BE2C (cell line): ENCODE measurements at regions not wholly inside any gene's neighbourhood (a gene's known extent, or its start where the extent isn't known, plus 50 kb on each side); places are given as distances from the start of the nearest gene placed in this dataset.

Experiments used
- DNase-seq: peaks from one replicate; pipeline ENCODE4 v3.0.0-alpha.2; 2020
- H3K27me3 ChIP-seq: fragments of 250-450 bp; sonication (Bioruptor Pico); 2 replicates; pipeline ENCODE4 v1.5.1; 2020; ENCODE audit warnings: mild to moderate bottlenecking
- H3K36me3 ChIP-seq: fragments of 250-450 bp; sonication (Bioruptor Pico); 2 replicates; pipeline ENCODE4 v1.5.1; 2020; ENCODE audit warnings: mild to moderate bottlenecking
- H3K4me1 ChIP-seq: fragments of 250-450 bp; sonication (Bioruptor Pico); 2 replicates; pipeline ENCODE4 v1.5.1; 2020
- H3K4me3 ChIP-seq: 2 replicates; pipeline ENCODE4 v1.5.1; 2011; ENCODE audit warnings: low read depth, low read length
- H3K9me3 ChIP-seq: fragments of 250-450 bp; sonication (Bioruptor Pico); 2 replicates; pipeline ENCODE4 v1.5.1; 2020
- CTCF ChIP-seq: IDR thresholded peaks from 2 replicates; pipeline ENCODE4 v1.5.1; 2012; ENCODE audit warnings: mild to moderate bottlenecking, low read depth, low read length

- Histone ChIP-seq H3K4me3 (no peak overlapping the region), H3K36me3 (no peaks in the 10 kb centered on the region), H3K27me3 (no peaks in the 10 kb centered on the region), H3K9me3 (no peaks in the 10 kb centered on the region), H3K4me1 (no peaks in the 10 kb centered on the region)
- TF ChIP-seq CTCF, result no peak
- no peak for DNase-seq
Observed at GRCh38 chr2:215753808-215754207, 259.5 kb downstream of the MREG start.

GRCh38 chr2:215752991-215753390 lies 260.4 kb downstream of the MREG start:
- no peaks in the 10 kb centered on the region for H3K27me3 ChIP-seq
- no peaks in the 10 kb centered on the region for H3K36me3 ChIP-seq
- no peak for TF ChIP-seq CTCF
- no peak overlapping the region for H3K4me3 ChIP-seq
- no peak for DNase-seq
- no peaks in the 10 kb centered on the region for H3K9me3 ChIP-seq
- no peaks in the 10 kb centered on the region for H3K4me1 ChIP-seq

GRCh38 chr2:215752436-215752835 lies 260.9 kb downstream of the MREG start:
- Histone ChIP-seq H3K36me3 (no peaks in the 10 kb centered on the region), H3K9me3 (no peaks in the 10 kb centered on the region), H3K4me3 (no peak overlapping the region), H3K27me3 (no peaks in the 10 kb centered on the region), H3K4me1 (no peaks in the 10 kb centered on the region)
- no peak for TF ChIP-seq CTCF
- DNase-seq, result no peak

DNA sequence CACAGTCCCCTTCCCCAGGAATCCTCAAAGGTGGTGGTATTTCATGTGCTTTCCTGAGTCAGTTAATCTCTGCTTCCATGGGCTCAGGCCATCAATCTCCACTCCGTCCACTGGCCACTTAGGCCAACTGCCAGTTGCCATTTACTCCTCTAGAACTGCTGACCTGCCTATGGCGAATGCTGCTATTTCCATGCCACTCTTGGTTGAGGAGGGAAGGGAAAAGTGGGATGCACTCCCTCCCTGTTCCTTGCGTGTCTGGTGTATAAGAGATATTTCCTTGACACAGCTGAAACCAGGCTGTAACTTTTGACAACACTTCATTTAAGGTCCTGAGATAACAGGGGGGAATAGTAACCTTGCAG lies 261.5 kb downstream of the MREG start:
- Histone ChIP-seq H3K4me3 (no peak overlapping the region), H3K9me3 (no peaks in the 10 kb centered on the region), H3K27me3 (no peaks in the 10 kb centered on the region), H3K4me1 (no peaks in the 10 kb centered on the region), H3K36me3 (no peaks in the 10 kb centered on the region)
- no peak for DNase-seq
- no peak for TF ChIP-seq CTCF

DNA sequence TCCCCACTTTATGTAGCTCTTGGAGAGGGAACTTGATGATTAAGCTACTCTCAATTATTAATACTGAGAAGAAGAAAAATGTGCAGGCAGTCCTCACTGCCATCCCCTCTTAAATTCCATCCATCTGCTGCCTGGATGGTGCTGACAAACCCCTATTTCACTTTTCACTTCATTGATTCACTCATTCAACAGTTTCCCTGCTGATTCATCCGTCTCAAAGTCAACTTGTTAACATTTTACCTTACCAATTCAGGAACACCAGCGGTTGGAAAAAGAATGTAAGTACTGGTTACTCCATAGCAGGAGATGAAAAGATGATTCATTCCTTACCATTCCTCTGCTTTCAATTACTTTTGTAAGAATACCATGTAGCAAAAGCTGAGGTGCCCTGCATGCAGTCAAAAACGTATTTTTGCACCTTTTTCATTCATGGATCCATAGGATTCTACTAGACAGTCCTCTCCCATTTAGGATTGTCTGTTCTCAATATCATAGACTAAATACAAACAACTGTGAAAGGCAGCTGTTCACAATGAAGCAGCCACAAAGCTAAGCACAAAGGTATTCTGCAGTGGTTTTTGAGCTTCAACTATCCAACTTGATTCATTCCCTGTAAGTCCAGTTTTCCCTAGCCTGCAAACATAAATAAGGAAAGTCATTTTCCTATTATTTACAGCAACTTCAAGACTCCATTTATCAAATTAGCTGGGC lies 262.0 kb downstream of the MREG start:
- Histone ChIP-seq H3K4me1 (no peaks in the 10 kb centered on the region), H3K36me3 (no peaks in the 10 kb centered on the region), H3K4me3 (no peak overlapping the region), H3K9me3 (no peaks in the 10 kb centered on the region), H3K27me3 (no peaks in the 10 kb centered on the region)
- TF ChIP-seq CTCF, result no peak
- DNase-seq, result no peak

GRCh38 chr2:215750763-215751162 lies 262.6 kb downstream of the MREG start:
- DNase-seq, result no peak
- Histone ChIP-seq H3K36me3 (no peaks in the 10 kb centered on the region), H3K27me3 (no peaks in the 10 kb centered on the region), H3K9me3 (no peaks in the 10 kb centered on the region), H3K4me1 (no peaks in the 10 kb centered on the region), H3K4me3 (no peak overlapping the region)
- TF ChIP-seq CTCF, result no peak
